DMS114 treated with DMSO at 0.1 percent for 48 hours (cell line): ENCODE measurements at regions not wholly inside any gene's neighbourhood (a gene's known extent, or its start where the extent isn't known, plus 50 kb on each side); places are given as distances from the start of the nearest gene placed in this dataset.

Experiments used
- DNase-seq: peaks from one replicate; lab custom pipeline; 2025; ENCODE audit not compliant: unreplicated experiment; lab: John Stamatoyannopoulos, UW

GRCh38 chr14:101506926-101507835 is 54.1 kb upstream of the DIO3 start:
- DNase-seq: no peak

DNA sequence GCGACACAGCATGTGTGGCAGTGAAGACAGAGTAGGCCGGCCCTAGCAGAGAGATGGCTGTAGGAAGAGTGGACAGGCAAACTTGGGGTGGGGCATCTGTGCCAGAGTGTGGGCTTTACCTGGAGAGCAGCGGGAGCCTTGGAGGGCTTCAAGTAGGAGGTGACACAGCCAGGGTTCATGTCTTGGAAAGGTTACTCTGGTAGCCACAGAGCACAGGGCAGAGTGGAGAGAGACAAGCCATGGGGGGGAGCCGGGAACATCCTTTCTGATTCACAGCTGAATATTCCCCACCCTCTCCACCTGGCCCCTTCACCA is 53.5 kb upstream of the DIO3 start:
- DNase-seq: no peak

DNA sequence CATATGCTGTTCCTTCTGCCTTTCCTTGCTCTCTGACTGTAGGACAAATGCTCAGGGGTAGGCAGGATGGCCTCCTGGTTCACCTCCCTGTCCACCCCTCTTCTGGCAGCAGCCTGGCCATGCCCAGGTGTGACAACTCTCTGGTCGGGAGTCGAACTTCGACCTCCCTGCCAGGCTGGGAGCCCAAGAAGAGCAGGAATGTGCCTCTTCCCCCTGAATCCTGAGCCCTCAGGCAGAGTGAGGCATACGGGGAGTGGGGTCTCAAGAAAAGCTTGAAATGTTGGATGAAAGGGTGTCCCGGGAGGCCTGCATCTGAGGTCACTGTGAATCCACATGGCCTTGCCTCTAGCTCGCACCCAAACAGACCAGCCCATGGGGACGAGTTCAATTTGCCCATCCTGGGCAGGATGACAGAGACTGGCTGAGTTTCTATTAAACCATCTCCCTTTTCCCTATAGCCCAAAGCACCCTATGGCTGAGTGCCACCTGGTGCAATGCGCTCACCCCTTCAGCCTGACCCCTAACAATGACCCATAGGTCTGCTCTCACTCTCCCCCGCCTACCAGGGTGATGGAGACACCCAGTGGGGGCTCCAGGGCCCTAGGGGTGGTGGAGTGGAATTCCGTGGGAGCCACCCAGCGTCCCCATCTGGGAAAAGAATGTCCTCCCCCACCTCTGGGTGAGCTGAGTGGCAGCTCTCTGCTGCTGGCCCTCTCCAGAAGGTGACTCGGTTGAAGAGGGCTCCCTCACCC is 52.9 kb upstream of the DIO3 start:
- no peak for DNase-seq

DNA sequence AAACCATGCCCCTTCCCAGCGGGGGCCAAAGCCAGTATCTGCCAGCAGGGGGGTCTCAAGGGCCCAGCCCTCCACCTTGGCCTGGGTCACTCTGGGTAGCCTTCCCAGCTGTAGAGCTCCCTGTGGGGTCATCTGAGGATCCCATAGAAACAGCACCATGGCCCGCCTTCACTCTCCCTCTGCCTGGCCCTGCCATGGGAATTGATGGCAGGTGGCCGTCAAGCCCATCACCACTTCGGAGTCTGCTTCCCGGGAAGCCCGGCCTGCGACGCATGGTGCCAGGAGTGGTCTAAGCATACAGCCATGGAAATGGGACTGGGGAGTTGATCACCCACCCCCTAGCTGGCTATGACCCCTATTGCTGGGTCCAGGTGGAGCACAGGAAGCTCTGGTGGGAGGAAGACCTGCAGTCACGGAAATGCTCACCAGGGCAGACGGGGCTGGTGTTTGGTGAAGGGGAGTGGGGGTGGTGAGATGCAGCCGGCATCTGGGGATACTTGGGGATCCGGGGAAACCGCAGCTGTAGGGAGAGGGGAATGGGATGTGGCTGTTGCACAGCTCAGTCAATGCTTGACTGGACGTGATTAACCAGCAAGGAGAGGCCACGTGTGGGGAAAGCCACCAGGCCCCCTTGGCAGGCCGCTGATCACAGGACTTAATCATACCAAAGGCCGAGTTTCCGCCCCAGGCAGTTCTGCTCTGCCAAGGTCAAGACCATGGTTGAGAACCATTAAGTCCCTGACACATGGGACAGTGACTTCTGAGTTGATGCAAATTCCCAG is 52.2 kb upstream of the DIO3 start:
- DNase-seq: no peak

DNA sequence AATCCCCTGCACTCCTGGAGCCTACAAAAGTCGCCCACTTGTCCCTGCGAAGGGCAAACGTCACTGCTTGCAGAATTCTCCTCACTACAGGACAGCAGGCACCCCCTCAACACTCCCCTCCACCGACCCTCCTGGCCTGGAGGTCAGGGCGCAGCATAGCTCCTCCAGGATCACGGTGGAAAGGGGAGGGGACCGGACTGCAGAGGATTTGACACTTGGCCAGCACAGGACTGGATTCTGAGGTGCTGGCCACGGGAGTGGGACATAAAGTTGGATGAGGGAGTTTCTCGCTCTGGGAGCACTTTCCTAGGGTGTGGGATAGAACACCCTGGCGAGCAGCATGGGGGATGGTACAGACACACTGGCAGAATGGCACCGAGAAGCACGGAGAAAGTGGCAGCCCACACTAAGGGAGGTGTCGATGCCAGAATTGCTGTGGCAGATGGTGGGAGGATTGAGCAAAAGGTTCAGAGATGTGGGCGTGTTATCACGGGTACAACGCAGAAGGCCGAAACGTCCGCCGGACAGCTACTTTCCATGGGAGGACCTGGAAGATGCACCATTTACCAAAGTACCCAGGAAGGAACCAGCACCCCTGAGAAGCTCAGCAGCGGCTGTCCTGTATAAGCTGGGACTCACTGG is 51.4 kb upstream of the DIO3 start:
- no peak for DNase-seq

- no peak for DNase-seq
These were observed 50.1 kb upstream of the DIO3 start for GRCh38 chr14:101511199-101511598.
